GM12878 (cell line): ENCODE measurements at regions not wholly inside any gene's neighbourhood (a gene's known extent, or its start where the extent isn't known, plus 50 kb on each side); places are given as distances from the start of the nearest gene placed in this dataset.

ENCODE experiments used
- ATAC-seq: fragments of 200-7000 bp; cut with Tn5 transposase; 3 replicates; pipeline ENCODE4 v1.9.1; 2020; ENCODE audit warnings: mild to moderate bottlenecking, moderate library complexity
- BruUV-seq: library from RNA; stranded (reverse); fragments of 400-500 nt; replicated peaks from 2 replicates; lab custom pipeline; 2021; lab: Mats Ljungman, UMichigan
- CTCF ChIA-PET: fragments of 300-600 bp; sonication (Branson Sonifier 250); formaldehyde crosslinking; extraction: SDS; loops from one replicate; lab custom pipeline; 2021; ENCODE audit warnings: inconsistent platforms; lab: Yijun Ruan, JAX
- POLR2A ChIA-PET: fragments of 350-600 bp; formaldehyde crosslinking; extraction: SDS; loops from one replicate; lab custom pipeline; 2021; ENCODE audit warnings: inconsistent platforms; lab: Charles Lee
- RAD21 ChIA-PET: fragments of 300-600 bp; sonication (Branson Sonifier 250); formaldehyde crosslinking; loops from one replicate; lab custom pipeline; 2023; ENCODE audit warnings: antibody characterized with exemption; ENCODE audit not compliant: unreplicated experiment; lab: Charles Lee
- SMC1A ChIA-PET: fragments of 300-600 bp; sonication (Branson Sonifier 250); formaldehyde crosslinking; loops from one replicate; lab custom pipeline; 2023; ENCODE audit not compliant: unreplicated experiment, uncharacterized antibody; lab: Charles Lee
- DNase-seq: peaks from one replicate; pipeline ENCODE4 v3.0.0-alpha.2; 2011; ENCODE audit warnings: low read depth, low spot score
- FAIRE-seq: peaks from 3 replicates; lab custom pipeline; 2011; peaks lifted over from hg19 to GRCh38; lab: Jason Lieb, UNC
- H2AFZ ChIP-seq: 2 replicates; pipeline ENCODE4 v1.6.0; 2011; ENCODE audit warnings: low read depth, low read length, control low read depth; ENCODE audit not compliant: control insufficient read depth
- H3K27ac ChIP-seq: 2 replicates; pipeline ENCODE4 v1.5.1; 2011; ENCODE audit warnings: control low read depth; ENCODE audit not compliant: control insufficient read depth, insufficient read depth
- H3K27me3 ChIP-seq, 2 experiments: replicated peaks in 1 of 2; 2 replicates each; pipeline versions ENCODE4 v1.6.0 to v1.6.1; 2011; ENCODE audit warnings: low read length in 1 of 2; ENCODE audit not compliant: control insufficient read depth in 2 of 2, insufficient read depth in 2 of 2
- H3K36me3 ChIP-seq, 2 experiments: 2 replicates each; pipeline ENCODE4 v1.5.1; 2011; ENCODE audit warnings: low read length in 1 of 2; ENCODE audit not compliant: control insufficient read depth in 2 of 2, insufficient read depth in 2 of 2
- H3K4me1 ChIP-seq: 2 replicates; pipeline ENCODE4 v1.6.1; 2011; ENCODE audit warnings: mild to moderate bottlenecking, low read length, moderate library complexity, mixed read lengths; ENCODE audit not compliant: control insufficient read depth, insufficient read depth
- H3K4me2 ChIP-seq: 2 replicates; pipeline ENCODE4 v1.6.0; 2011; ENCODE audit warnings: control low read depth; ENCODE audit not compliant: control insufficient read depth, insufficient read depth
- H3K4me3 ChIP-seq: fragments of 200-600 bp; sonication (generic); 2 replicates; pipeline ENCODE4 v1.5.1; 2016
- H3K79me2 ChIP-seq: 2 replicates; pipeline ENCODE4 v1.6.0; 2011; ENCODE audit warnings: low read length; ENCODE audit not compliant: control insufficient read depth, insufficient read depth
- H3K9ac ChIP-seq: 2 replicates; pipeline ENCODE4 v1.8.0; 2011; ENCODE audit warnings: low read length, control low read depth, mixed read lengths; ENCODE audit not compliant: control insufficient read depth, insufficient read depth
- H3K9me3 ChIP-seq: replicated peaks from 3 replicates; pipeline ENCODE4 v1.5.1; 2011; ENCODE audit warnings: mild to moderate bottlenecking, low read length; ENCODE audit not compliant: control insufficient read depth, insufficient read depth
- H4K20me1 ChIP-seq: 2 replicates; pipeline ENCODE4 v1.6.0; 2011; ENCODE audit not compliant: control insufficient read depth, insufficient read depth
- CBFB ChIP-seq: IDR thresholded peaks from 2 replicates; pipeline ENCODE4 v1.6.1; 2016; ENCODE audit warnings: antibody characterized with exemption, low read depth
- CHD2 ChIP-seq: IDR thresholded peaks from 2 replicates; pipeline ENCODE4 v1.6.1; 2011; ENCODE audit warnings: low read depth, low read length, improper control_type of control experiment, borderline replicate concordance
- NFIC ChIP-seq: IDR thresholded peaks from 2 replicates; pipeline ENCODE4 v1.6.1; 2012; ENCODE audit warnings: low read depth, mild to moderate bottlenecking, inconsistent platforms, low read length, moderate library complexity
- NR2C1 ChIP-seq: fragments of 450-650 bp; IDR thresholded peaks from 2 replicates; pipeline ENCODE4 v1.6.1; 2017; ENCODE audit warnings: antibody characterized with exemption, mild to moderate bottlenecking, moderate library complexity
- RAD51 ChIP-seq: fragments of 450-650 bp; IDR thresholded peaks from 2 replicates; pipeline ENCODE4 v1.6.1; 2016; ENCODE audit warnings: moderate library complexity, mild to moderate bottlenecking, inconsistent platforms
- SPI1 ChIP-seq: IDR thresholded peaks from 2 replicates; pipeline ENCODE4 v1.6.1; 2011; ENCODE audit warnings: low read depth, mild to moderate bottlenecking, low read length, moderate library complexity, borderline replicate concordance; ENCODE audit not compliant: insufficient read depth
- WRNIP1 ChIP-seq: IDR thresholded peaks from 2 replicates; pipeline ENCODE4 v1.6.1; 2011; ENCODE audit warnings: low read depth, low read length, improper control_type of control experiment, borderline replicate concordance
- ZNF217 ChIP-seq: fragments of 450-650 bp; IDR thresholded peaks from 2 replicates; pipeline ENCODE4 v1.6.1; 2017; ENCODE audit warnings: antibody characterized with exemption, mild to moderate bottlenecking
- ZNF384 ChIP-seq: IDR thresholded peaks from 2 replicates; pipeline ENCODE4 v1.6.1; 2012; ENCODE audit warnings: low read depth, mild to moderate bottlenecking, low read length, improper control_type of control experiment, borderline replicate concordance
- WGBS: methylation state at CpG from one replicate; pipeline ENCODE4 v1.1.6; 2016; ENCODE audit warnings: low lambda C conversion rate; ENCODE audit not compliant: insufficient replicate concordance, insufficient coverage; ENCODE audit errors: missing lambda C conversion rate; 5-methylcytosine and 5-hydroxymethylcytosine counted together
- in situ Hi-C: fragments of 300-500 bp; cut with MboI; formaldehyde crosslinking; loops from 9 replicates; pipeline ENCODE4 v1.14.3; 2018; ENCODE audit warnings: mixed read lengths
- intact Hi-C: fragments of 100-400 bp; cut with micrococcal nuclease; formaldehyde crosslinking; loops from one replicate; pipeline ENCODE4 v1.14.2; 2022; ENCODE audit not compliant: unreplicated experiment
- TF ChIP-seq, protein P1 (sequence below): IDR thresholded peaks from 2 replicates; pipeline ENCODE4 v1.6.1; 2011; ENCODE audit warnings: low read depth, mild to moderate bottlenecking, low read length, moderate library complexity, borderline replicate concordance; ENCODE audit errors: extremely low read depth
- TF ChIP-seq, protein P2 (sequence below): fragments of 450-650 bp; formaldehyde crosslinking; IDR thresholded peaks from 2 replicates; pipeline ENCODE4 v1.4.0; 2020; ENCODE audit warnings: mild to moderate bottlenecking, moderate library complexity
- TF ChIP-seq, protein P3 (sequence below): IDR thresholded peaks from 2 replicates; pipeline ENCODE4 v1.6.1; 2011; ENCODE audit warnings: borderline replicate concordance, low read depth, mild to moderate bottlenecking, moderate library complexity, mixed read lengths, low read length; ENCODE audit not compliant: insufficient read depth; ENCODE audit errors: extremely low read length
- TF ChIP-seq, protein P4 (sequence below): fragments of 450-650 bp; IDR thresholded peaks from 2 replicates; pipeline ENCODE4 v1.6.1; 2017; ENCODE audit warnings: mild to moderate bottlenecking, moderate library complexity

DNA sequence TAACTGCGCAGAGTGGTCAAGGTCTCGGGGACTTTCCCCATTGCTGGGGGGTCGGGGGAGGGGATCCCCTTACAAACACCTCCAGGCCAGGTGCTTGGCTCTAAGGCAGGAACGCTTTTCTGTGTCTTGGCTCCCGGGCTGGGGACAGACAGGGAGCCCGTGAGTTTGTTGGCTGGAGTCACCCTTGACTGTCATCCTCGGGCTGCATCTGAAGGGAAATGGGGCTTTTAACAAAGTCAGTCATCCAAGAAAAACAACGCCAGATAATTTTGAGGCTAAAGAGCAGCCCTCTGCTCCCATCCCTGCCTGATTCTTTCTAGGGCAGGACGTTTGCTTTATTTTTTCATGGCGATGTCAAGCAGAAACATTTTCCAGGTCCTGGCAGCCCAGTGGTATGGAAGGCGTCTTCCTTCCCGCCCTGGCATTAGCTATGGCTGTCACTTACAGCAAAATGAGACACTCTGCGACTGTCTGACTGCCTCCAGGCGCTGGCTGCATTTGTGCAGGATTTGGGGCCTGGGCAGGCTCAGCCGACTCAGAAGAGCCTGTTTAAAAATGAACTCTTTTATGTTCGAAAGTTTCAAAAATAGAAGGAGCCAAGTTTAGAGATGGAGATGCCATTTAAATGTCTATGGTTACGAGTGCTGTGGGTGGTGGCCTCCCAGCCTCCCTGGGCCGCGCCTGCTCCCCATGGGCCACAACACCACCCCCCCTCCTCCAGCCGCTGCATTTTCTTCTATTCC, 54.7 kb upstream of the TNS3 start:
- Histone ChIP-seq H3K27me3 (peaks cover 0 to 1% of the 10 kb centered on the region in 2 experiments; a peak in 1 of 4 replicates), H3K4me2 (no peak overlapping the region), H3K4me1 (no peaks in the 10 kb centered on the region), H3K36me3 (no peaks in the 10 kb centered on the region), H4K20me1 (no peaks in the 10 kb centered on the region), H2AFZ (no peak overlapping the region), H3K9ac (no peak overlapping the region), H3K79me2 (no peaks in the 10 kb centered on the region), H3K27ac (no peak overlapping the region), H3K9me3 (no peaks in the 10 kb centered on the region), H3K4me3 (no peak overlapping the region)
- ChIA-PET CTCF (interaction anchor here (1.0 kb wide), 1 partner anchor 10 kb away, joined by 3 read pairs; no protein-coding TSS in a partner anchor), SMC1A (no interaction called here), POLR2A (no interaction called here), RAD21 (no interaction called here)
- no peak for ATAC-seq
- WGBS = 42% methylated on average over 20 of the region's 20 CpGs
- FAIRE-seq = no peak
- no peak for DNase-seq
- BruUV-seq = no TSS peak
- intact Hi-C loops = no loop called here
- in situ Hi-C loops = no loop called here
- TF ChIP-seq RAD51 (no peak), ZNF217 (no peak), NR2C1 (no peak), CBFB (no peak), WRNIP1 (no peak), SPI1 (no peak), ZNF384 (no peak), NFIC (no peak), CHD2 (no peak)
- TF ChIP-seq, protein P1, sequence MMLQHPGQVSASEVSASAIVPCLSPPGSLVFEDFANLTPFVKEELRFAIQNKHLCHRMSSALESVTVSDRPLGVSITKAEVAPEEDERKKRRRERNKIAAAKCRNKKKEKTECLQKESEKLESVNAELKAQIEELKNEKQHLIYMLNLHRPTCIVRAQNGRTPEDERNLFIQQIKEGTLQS = no peak
- TF ChIP-seq, protein P2, sequence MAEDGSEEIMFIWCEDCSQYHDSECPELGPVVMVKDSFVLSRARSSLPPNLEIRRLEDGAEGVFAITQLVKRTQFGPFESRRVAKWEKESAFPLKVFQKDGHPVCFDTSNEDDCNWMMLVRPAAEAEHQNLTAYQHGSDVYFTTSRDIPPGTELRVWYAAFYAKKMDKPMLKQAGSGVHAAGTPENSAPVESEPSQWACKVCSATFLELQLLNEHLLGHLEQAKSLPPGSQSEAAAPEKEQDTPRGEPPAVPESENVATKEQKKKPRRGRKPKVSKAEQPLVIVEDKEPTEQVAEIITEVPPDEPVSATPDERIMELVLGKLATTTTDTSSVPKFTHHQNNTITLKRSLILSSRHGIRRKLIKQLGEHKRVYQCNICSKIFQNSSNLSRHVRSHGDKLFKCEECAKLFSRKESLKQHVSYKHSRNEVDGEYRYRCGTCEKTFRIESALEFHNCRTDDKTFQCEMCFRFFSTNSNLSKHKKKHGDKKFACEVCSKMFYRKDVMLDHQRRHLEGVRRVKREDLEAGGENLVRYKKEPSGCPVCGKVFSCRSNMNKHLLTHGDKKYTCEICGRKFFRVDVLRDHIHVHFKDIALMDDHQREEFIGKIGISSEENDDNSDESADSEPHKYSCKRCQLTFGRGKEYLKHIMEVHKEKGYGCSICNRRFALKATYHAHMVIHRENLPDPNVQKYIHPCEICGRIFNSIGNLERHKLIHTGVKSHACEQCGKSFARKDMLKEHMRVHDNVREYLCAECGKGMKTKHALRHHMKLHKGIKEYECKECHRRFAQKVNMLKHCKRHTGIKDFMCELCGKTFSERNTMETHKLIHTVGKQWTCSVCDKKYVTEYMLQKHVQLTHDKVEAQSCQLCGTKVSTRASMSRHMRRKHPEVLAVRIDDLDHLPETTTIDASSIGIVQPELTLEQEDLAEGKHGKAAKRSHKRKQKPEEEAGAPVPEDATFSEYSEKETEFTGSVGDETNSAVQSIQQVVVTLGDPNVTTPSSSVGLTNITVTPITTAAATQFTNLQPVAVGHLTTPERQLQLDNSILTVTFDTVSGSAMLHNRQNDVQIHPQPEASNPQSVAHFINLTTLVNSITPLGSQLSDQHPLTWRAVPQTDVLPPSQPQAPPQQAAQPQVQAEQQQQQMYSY = no peak
- TF ChIP-seq, protein P3, sequence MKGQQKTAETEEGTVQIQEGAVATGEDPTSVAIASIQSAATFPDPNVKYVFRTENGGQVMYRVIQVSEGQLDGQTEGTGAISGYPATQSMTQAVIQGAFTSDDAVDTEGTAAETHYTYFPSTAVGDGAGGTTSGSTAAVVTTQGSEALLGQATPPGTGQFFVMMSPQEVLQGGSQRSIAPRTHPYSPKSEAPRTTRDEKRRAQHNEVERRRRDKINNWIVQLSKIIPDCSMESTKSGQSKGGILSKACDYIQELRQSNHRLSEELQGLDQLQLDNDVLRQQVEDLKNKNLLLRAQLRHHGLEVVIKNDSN = no peak
- TF ChIP-seq, protein P4, sequence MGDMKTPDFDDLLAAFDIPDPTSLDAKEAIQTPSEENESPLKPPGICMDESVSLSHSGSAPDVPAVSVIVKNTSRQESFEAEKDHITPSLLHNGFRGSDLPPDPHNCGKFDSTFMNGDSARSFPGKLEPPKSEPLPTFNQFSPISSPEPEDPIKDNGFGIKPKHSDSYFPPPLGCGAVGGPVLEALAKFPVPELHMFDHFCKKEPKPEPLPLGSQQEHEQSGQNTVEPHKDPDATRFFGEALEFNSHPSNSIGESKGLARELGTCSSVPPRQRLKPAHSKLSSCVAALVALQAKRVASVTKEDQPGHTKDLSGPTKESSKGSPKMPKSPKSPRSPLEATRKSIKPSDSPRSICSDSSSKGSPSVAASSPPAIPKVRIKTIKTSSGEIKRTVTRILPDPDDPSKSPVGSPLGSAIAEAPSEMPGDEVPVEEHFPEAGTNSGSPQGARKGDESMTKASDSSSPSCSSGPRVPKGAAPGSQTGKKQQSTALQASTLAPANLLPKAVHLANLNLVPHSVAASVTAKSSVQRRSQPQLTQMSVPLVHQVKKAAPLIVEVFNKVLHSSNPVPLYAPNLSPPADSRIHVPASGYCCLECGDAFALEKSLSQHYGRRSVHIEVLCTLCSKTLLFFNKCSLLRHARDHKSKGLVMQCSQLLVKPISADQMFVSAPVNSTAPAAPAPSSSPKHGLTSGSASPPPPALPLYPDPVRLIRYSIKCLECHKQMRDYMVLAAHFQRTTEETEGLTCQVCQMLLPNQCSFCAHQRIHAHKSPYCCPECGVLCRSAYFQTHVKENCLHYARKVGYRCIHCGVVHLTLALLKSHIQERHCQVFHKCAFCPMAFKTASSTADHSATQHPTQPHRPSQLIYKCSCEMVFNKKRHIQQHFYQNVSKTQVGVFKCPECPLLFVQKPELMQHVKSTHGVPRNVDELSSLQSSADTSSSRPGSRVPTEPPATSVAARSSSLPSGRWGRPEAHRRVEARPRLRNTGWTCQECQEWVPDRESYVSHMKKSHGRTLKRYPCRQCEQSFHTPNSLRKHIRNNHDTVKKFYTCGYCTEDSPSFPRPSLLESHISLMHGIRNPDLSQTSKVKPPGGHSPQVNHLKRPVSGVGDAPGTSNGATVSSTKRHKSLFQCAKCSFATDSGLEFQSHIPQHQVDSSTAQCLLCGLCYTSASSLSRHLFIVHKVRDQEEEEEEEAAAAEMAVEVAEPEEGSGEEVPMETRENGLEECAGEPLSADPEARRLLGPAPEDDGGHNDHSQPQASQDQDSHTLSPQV = no peak
